OCI-LY7 (cell line): ENCODE measurements at regions not wholly inside any gene's neighbourhood (a gene's known extent, or its start where the extent isn't known, plus 50 kb on each side); places are given as distances from the start of the nearest gene placed in this dataset.
"Not testable (repeated sequence)": the region's sequence is repeated elsewhere in the genome, so short reads cannot be mapped to it uniquely, and the experiment has no call there.

Source experiments
- EZH2phosphoT487 ChIP-seq: fragments of 200-600 bp; sonication (generic); IDR thresholded peaks from 2 replicates; pipeline ENCODE4 v1.6.1; 2018; ENCODE audit warnings: low read depth, borderline replicate concordance, mild to moderate bottlenecking, mixed run types, antibody characterized with exemption, low read length, moderate library complexity, mixed read lengths
- TF ChIP-seq, protein P1 (sequence below): fragments of 200-600 bp; sonication (generic); conservative IDR thresholded peaks from 2 replicates; pipeline ENCODE4 v1.5.1; 2014; ENCODE audit warnings: mild to moderate bottlenecking, antibody characterized with exemption, low read length, moderate library complexity, mixed read lengths

GRCh38 chrX:114520701-114521100 lies 63.2 kb upstream of the HTR2C start:
- TF ChIP-seq, protein P1, sequence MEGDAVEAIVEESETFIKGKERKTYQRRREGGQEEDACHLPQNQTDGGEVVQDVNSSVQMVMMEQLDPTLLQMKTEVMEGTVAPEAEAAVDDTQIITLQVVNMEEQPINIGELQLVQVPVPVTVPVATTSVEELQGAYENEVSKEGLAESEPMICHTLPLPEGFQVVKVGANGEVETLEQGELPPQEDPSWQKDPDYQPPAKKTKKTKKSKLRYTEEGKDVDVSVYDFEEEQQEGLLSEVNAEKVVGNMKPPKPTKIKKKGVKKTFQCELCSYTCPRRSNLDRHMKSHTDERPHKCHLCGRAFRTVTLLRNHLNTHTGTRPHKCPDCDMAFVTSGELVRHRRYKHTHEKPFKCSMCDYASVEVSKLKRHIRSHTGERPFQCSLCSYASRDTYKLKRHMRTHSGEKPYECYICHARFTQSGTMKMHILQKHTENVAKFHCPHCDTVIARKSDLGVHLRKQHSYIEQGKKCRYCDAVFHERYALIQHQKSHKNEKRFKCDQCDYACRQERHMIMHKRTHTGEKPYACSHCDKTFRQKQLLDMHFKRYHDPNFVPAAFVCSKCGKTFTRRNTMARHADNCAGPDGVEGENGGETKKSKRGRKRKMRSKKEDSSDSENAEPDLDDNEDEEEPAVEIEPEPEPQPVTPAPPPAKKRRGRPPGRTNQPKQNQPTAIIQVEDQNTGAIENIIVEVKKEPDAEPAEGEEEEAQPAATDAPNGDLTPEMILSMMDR, result not testable (repeated sequence)
- TF ChIP-seq EZH2phosphoT487, result not testable (repeated sequence)
